GM12892 (cell line): ENCODE measurements at regions not wholly inside any gene's neighbourhood (a gene's known extent, or its start where the extent isn't known, plus 50 kb on each side); places are given as distances from the start of the nearest gene placed in this dataset.
"Not testable (repeated sequence)": the region's sequence is repeated elsewhere in the genome, so short reads cannot be mapped to it uniquely, and the experiment has no call there.

Experiments
- POLR2A ChIP-seq: IDR thresholded peaks from 2 replicates; pipeline ENCODE4 v1.6.1; 2011; ENCODE audit warnings: low read depth, low read length, control low read depth
- POLR2AphosphoS5 ChIP-seq: IDR thresholded peaks from 2 replicates; pipeline ENCODE4 v1.6.1; 2011; ENCODE audit warnings: low read depth, low read length, control low read depth

GRCh38 chr21:28013123-28013522 lies 979.6 kb downstream of the LTN1 start:
- not testable (repeated sequence) for TF ChIP-seq POLR2A, POLR2AphosphoS5
